WTC11 (cell line): ENCODE measurements at regions not wholly inside any gene's neighbourhood (a gene's known extent, or its start where the extent isn't known, plus 50 kb on each side); places are given as distances from the start of the nearest gene placed in this dataset.

Experiments used
- ATAC-seq: fragments of 200-7000 bp; cut with Tn5 transposase; 2 replicates; pipeline ENCODE4 v1.10.0; 2021; ENCODE audit warnings: mild to moderate bottlenecking, moderate library complexity
- CTCF ChIA-PET: fragments of 300-600 bp; sonication (Branson Sonifier 250); formaldehyde crosslinking; loops from one replicate; lab custom pipeline; 2021; ENCODE audit warnings: antibody characterized with exemption; lab: Charles Lee
- POLR2A ChIA-PET: fragments of 350-600 bp; sonication (Branson Sonifier 250); formaldehyde crosslinking; loops from one replicate; lab custom pipeline; 2021; ENCODE audit warnings: antibody characterized with exemption; lab: Charles Lee
- DNase-seq: peaks from one replicate; pipeline ENCODE4 v3.0.0; 2021; ENCODE audit warnings: low spot score
- H3K27ac Mint-ChIP-seq: 2 replicates; pipeline ENCODE4 v1.8.0; 2021; ENCODE audit warnings: mixed read lengths
- H3K27me3 Mint-ChIP-seq: 2 replicates; pipeline ENCODE4 v1.8.0; 2021; ENCODE audit warnings: low read depth, mild to moderate bottlenecking, moderate library complexity, mixed read lengths
- H3K36me3 Mint-ChIP-seq: 2 replicates; pipeline ENCODE4 v1.8.0; 2021; ENCODE audit warnings: mixed read lengths
- H3K4me1 Mint-ChIP-seq: 2 replicates; pipeline ENCODE4 v1.8.0; 2022; ENCODE audit warnings: mixed read lengths
- H3K4me3 Mint-ChIP-seq: 2 replicates; pipeline ENCODE4 v1.8.0; 2021; ENCODE audit warnings: mild to moderate bottlenecking, moderate library complexity, mixed read lengths
- H3K9me3 Mint-ChIP-seq: 2 replicates; pipeline ENCODE4 v1.8.0; 2021; ENCODE audit warnings: mixed read lengths
- CREB1 ChIP-seq: sonication (generic); formaldehyde crosslinking; IDR thresholded peaks from 2 replicates; pipeline ENCODE4 v1.8.0; 2023; ENCODE audit warnings: mild to moderate bottlenecking, missing genetic modification reagents
- E2F1 ChIP-seq: sonication (generic); formaldehyde crosslinking; IDR thresholded peaks from 2 replicates; pipeline ENCODE4 v1.8.0; 2022; ENCODE audit warnings: mild to moderate bottlenecking, missing genetic modification reagents
- ETV6 ChIP-seq: sonication (generic); formaldehyde crosslinking; IDR thresholded peaks from 2 replicates; pipeline ENCODE4 v1.8.1; 2022; ENCODE audit warnings: mild to moderate bottlenecking, missing genetic modification reagents
- MYBL2 ChIP-seq: sonication (generic); formaldehyde crosslinking; IDR thresholded peaks from 2 replicates; pipeline ENCODE4 v1.8.1; 2023; ENCODE audit warnings: mild to moderate bottlenecking, moderate library complexity, missing genetic modification reagents
- NR2C2 ChIP-seq: sonication (generic); formaldehyde crosslinking; IDR thresholded peaks from 2 replicates; pipeline ENCODE4 v1.8.0; 2022; ENCODE audit warnings: mild to moderate bottlenecking, missing genetic modification reagents
- RELA ChIP-seq: sonication (generic); formaldehyde crosslinking; IDR thresholded peaks from 2 replicates; pipeline ENCODE4 v1.8.1; 2022; ENCODE audit warnings: missing genetic modification reagents, mild to moderate bottlenecking, borderline replicate concordance
- TEAD4 ChIP-seq: sonication (generic); formaldehyde crosslinking; IDR thresholded peaks from 2 replicates; pipeline ENCODE4 v1.8.0; 2022; ENCODE audit warnings: mild to moderate bottlenecking, missing genetic modification reagents
- TP53 ChIP-seq: sonication (generic); formaldehyde crosslinking; IDR thresholded peaks from 2 replicates; pipeline ENCODE4 v1.8.1; 2023; ENCODE audit warnings: mild to moderate bottlenecking, missing genetic modification reagents
- ZNF219 ChIP-seq: sonication (generic); formaldehyde crosslinking; IDR thresholded peaks from 2 replicates; pipeline ENCODE4 v1.8.0; 2023; ENCODE audit warnings: missing genetic modification reagents, mild to moderate bottlenecking, borderline replicate concordance
- ZNF281 ChIP-seq: sonication (generic); formaldehyde crosslinking; IDR thresholded peaks from 2 replicates; pipeline ENCODE4 v1.8.0; 2023; ENCODE audit warnings: mild to moderate bottlenecking, missing genetic modification reagents
- ZNF317 ChIP-seq: sonication (generic); formaldehyde crosslinking; IDR thresholded peaks from 2 replicates; pipeline ENCODE4 v1.8.1; 2023; ENCODE audit warnings: low read depth, mild to moderate bottlenecking, moderate library complexity, missing genetic modification reagents, borderline replicate concordance
- TF ChIP-seq, protein P1 (sequence below): sonication (generic); formaldehyde crosslinking; IDR thresholded peaks from 2 replicates; pipeline ENCODE4 v1.8.1; 2022; ENCODE audit warnings: missing genetic modification reagents, borderline replicate concordance
- TF ChIP-seq, protein P2 (sequence below): fragments of 250-450 bp; sonication (Bioruptor Pico); IDR thresholded peaks from 2 replicates; pipeline ENCODE4 v2.1.2; 2022; ENCODE audit warnings: mild to moderate bottlenecking, moderate library complexity
- TF ChIP-seq, protein P3 (sequence below): sonication (generic); formaldehyde crosslinking; IDR thresholded peaks from 2 replicates; pipeline ENCODE4 v1.8.1; 2023; ENCODE audit warnings: mild to moderate bottlenecking, missing genetic modification reagents, moderate library complexity
- TF ChIP-seq, protein P4 (sequence below): sonication (generic); formaldehyde crosslinking; IDR thresholded peaks from 2 replicates; pipeline ENCODE4 v1.8.1; 2023; ENCODE audit warnings: mild to moderate bottlenecking, missing genetic modification reagents
- TF ChIP-seq, protein P5 (sequence below): sonication (generic); formaldehyde crosslinking; IDR thresholded peaks from 2 replicates; pipeline ENCODE4 v1.8.0; 2022; ENCODE audit warnings: mild to moderate bottlenecking, missing genetic modification reagents
- TF ChIP-seq, protein P6 (sequence below): fragments of 250-450 bp; sonication (Bioruptor Pico); IDR thresholded peaks from 2 replicates; pipeline ENCODE4 v1.9.0; 2021; ENCODE audit warnings: moderate library complexity, mild to moderate bottlenecking, inconsistent platforms, borderline replicate concordance

- no peak overlapping the region for H3K4me3 Mint-ChIP-seq
- ChIA-PET POLR2A (no interaction called here), CTCF (no interaction called here)
- no peaks in the 10 kb centered on the region for H3K27me3 Mint-ChIP-seq
- no peaks in the 10 kb centered on the region for H3K9me3 Mint-ChIP-seq
- TF ChIP-seq TEAD4 = no peak
- TF ChIP-seq ETV6 (CRISPR knock-in tag) = no peak
- no peak for TF ChIP-seq E2F1 (CRISPR knock-in tag)
- TF ChIP-seq, protein P1, sequence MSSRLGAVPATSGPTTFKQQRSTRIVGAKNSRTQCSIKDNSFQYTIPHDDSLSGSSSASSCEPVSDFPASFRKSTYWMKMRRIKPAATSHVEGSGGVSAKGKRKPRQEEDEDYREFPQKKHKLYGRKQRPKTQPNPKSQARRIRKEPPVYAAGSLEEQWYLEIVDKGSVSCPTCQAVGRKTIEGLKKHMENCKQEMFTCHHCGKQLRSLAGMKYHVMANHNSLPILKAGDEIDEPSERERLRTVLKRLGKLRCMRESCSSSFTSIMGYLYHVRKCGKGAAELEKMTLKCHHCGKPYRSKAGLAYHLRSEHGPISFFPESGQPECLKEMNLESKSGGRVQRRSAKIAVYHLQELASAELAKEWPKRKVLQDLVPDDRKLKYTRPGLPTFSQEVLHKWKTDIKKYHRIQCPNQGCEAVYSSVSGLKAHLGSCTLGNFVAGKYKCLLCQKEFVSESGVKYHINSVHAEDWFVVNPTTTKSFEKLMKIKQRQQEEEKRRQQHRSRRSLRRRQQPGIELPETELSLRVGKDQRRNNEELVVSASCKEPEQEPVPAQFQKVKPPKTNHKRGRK (CRISPR knock-in tag) = no peak
- no peak for TF ChIP-seq CREB1 (CRISPR knock-in tag)
- TF ChIP-seq, protein P2, sequence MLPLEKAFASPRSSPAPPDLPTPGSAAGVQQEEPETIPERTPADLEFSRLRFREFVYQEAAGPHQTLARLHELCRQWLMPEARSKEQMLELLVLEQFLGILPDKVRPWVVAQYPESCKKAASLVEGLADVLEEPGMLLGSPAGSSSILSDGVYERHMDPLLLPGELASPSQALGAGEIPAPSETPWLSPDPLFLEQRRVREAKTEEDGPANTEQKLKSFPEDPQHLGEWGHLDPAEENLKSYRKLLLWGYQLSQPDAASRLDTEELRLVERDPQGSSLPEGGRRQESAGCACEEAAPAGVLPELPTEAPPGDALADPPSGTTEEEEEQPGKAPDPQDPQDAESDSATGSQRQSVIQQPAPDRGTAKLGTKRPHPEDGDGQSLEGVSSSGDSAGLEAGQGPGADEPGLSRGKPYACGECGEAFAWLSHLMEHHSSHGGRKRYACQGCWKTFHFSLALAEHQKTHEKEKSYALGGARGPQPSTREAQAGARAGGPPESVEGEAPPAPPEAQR (CRISPR knock-in tag) = no peak
- no peak for TF ChIP-seq ZNF281 (CRISPR knock-in tag)
- TF ChIP-seq, protein P3, sequence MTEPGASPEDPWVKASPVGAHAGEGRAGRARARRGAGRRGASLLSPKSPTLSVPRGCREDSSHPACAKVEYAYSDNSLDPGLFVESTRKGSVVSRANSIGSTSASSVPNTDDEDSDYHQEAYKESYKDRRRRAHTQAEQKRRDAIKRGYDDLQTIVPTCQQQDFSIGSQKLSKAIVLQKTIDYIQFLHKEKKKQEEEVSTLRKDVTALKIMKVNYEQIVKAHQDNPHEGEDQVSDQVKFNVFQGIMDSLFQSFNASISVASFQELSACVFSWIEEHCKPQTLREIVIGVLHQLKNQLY (CRISPR knock-in tag) = no peak
- no peak for ATAC-seq
- H3K4me1 Mint-ChIP-seq = no peaks in the 10 kb centered on the region
- no peak for DNase-seq
- H3K36me3 Mint-ChIP-seq = no peaks in the 10 kb centered on the region
- no peak overlapping the region; the same call in 1 of the 2 replicates for H3K27ac Mint-ChIP-seq
Observed at GRCh38 chr10:52479567-52479966, 165.5 kb downstream of the DKK1 start.

DNA sequence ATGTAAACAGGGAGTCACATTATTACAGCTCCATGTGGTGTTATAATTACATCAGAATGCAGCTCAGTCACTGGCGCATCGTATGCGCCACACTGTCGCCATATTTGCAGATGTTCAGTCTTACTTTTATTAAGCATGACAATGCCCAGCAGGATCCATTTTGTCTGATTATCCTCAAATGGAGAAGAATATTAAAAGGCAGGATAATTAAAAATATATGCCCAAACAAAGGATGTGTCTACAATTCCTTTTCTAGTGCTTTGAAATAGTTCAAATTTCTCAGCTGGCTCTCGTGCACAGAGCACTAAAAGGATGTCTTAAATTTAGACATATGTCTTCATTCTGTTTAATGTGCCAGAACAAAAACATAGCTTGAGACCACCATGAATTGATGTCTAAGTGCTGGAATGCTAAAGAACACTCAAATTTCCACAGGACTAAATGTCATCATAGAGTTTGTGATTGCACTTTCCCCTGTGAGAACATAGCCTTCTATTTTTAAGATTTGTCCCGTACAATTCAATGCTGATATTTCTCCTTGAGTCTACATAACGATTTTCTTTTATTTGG, 168.0 kb downstream of the DKK1 start:
- H3K36me3 Mint-ChIP-seq = no peaks in the 10 kb centered on the region
- no peaks in the 10 kb centered on the region for H3K9me3 Mint-ChIP-seq
- H3K4me1 Mint-ChIP-seq = no peaks in the 10 kb centered on the region
- no peak overlapping the region for H3K27ac Mint-ChIP-seq
- no peaks in the 10 kb centered on the region for H3K27me3 Mint-ChIP-seq
- POLR2A ChIA-PET = no interaction called here
- CTCF ChIA-PET = interaction anchor here (1.5 kb wide), 1 partner anchor 297 kb away, joined by 3 read pairs; no protein-coding TSS in a partner anchor
- H3K4me3 Mint-ChIP-seq = no peak overlapping the region
- no peak for TF ChIP-seq RELA (CRISPR knock-in tag)
- TF ChIP-seq ZNF317 = no peak
- TF ChIP-seq, protein P4, sequence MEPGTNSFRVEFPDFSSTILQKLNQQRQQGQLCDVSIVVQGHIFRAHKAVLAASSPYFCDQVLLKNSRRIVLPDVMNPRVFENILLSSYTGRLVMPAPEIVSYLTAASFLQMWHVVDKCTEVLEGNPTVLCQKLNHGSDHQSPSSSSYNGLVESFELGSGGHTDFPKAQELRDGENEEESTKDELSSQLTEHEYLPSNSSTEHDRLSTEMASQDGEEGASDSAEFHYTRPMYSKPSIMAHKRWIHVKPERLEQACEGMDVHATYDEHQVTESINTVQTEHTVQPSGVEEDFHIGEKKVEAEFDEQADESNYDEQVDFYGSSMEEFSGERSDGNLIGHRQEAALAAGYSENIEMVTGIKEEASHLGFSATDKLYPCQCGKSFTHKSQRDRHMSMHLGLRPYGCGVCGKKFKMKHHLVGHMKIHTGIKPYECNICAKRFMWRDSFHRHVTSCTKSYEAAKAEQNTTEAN = no peak
- TF ChIP-seq, all 79 proteins: peak for 0
- ATAC-seq (no peak), DNase-seq (no peak)

- Mint-ChIP-seq H3K27me3 (no peaks in the 10 kb centered on the region; the same call in 1 of the 2 replicates), H3K9me3 (no peaks in the 10 kb centered on the region), H3K4me3 (no peak overlapping the region), H3K27ac (no peak overlapping the region), H3K36me3 (no peaks in the 10 kb centered on the region), H3K4me1 (no peaks in the 10 kb centered on the region)
- POLR2A ChIA-PET = no interaction called here
- DNase-seq = no peak
- no peak for ATAC-seq
- CTCF ChIA-PET = interaction anchor here (0.7 to 1.6 kb wide), 2 partner anchors 169 to 176 kb away, joined by 4 to 6 read pairs; partner anchors contain the start of gene DKK1
- TF ChIP-seq NR2C2 = no peak
- TF ChIP-seq, protein P4 = no peak
- TF ChIP-seq TP53 = no peak
- TF ChIP-seq MYBL2 (CRISPR knock-in tag) = no peak
- TF ChIP-seq, protein P5, sequence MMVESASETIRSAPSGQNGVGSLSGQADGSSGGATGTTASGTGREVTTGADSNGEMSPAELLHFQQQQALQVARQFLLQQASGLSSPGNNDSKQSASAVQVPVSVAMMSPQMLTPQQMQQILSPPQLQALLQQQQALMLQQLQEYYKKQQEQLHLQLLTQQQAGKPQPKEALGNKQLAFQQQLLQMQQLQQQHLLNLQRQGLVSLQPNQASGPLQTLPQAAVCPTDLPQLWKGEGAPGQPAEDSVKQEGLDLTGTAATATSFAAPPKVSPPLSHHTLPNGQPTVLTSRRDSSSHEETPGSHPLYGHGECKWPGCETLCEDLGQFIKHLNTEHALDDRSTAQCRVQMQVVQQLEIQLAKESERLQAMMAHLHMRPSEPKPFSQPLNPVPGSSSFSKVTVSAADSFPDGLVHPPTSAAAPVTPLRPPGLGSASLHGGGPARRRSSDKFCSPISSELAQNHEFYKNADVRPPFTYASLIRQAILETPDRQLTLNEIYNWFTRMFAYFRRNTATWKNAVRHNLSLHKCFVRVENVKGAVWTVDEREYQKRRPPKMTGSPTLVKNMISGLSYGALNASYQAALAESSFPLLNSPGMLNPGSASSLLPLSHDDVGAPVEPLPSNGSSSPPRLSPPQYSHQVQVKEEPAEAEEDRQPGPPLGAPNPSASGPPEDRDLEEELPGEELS (CRISPR knock-in tag) = no peak
- TF ChIP-seq, protein P6, sequence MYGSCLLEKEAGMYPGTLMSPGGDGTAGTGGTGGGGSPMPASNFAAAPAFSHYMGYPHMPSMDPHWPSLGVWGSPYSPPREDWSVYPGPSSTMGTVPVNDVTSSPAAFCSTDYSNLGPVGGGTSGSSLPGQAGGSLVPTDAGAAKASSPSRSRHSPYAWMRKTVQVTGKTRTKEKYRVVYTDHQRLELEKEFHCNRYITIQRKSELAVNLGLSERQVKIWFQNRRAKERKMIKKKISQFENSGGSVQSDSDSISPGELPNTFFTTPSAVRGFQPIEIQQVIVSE (CRISPR knock-in tag) = no peak
- TF ChIP-seq ZNF219 = no peak
Observed at GRCh38 chr10:52483587-52483986, 169.5 kb downstream of the DKK1 start.
